Spleen (tissue), 11 donors: ENCODE measurements at regions not wholly inside any gene's neighbourhood (a gene's known extent, or its start where the extent isn't known, plus 50 kb on each side); places are given as distances from the start of the nearest gene placed in this dataset.

Source experiments
- DNase-seq: peaks from one replicate; pipeline ENCODE4 v3.0.0-alpha.2; 2020
- H3K27ac ChIP-seq, 8 donors: fragments of 200-600 bp; sonication (generic) in 7 of 8; 1 replicate in 4 of 8; 2 replicates in 4 of 8; pipeline versions ENCODE4 v1.5.0 to v1.8.0; 2016 to 2021; ENCODE audit warnings: inconsistent platforms in 4 of 8, mild to moderate bottlenecking in 4 of 8, moderate library complexity in 1 of 8
- H3K27me3 ChIP-seq, 7 donors: fragments of 200-600 bp; sonication (generic) in 6 of 7; replicated peaks in 1 of 7; 1 replicate in 4 of 7; 2 replicates in 3 of 7; pipeline versions ENCODE4 v1.5.0 to v1.8.0; 2016 to 2021; ENCODE audit warnings: inconsistent platforms in 3 of 7, mild to moderate bottlenecking in 1 of 7
- H3K36me3 ChIP-seq, 6 donors: fragments of 200-600 bp; sonication (generic) in 5 of 6; 1 replicate in 4 of 6; 2 replicates in 2 of 6; pipeline versions ENCODE4 v1.5.0 to v1.8.0; 2016 to 2021; ENCODE audit warnings: inconsistent platforms in 2 of 6
- H3K4me1 ChIP-seq, 6 donors: fragments of 200-600 bp; sonication (generic) in 5 of 6; 1 replicate in 3 of 6; 2 replicates in 3 of 6; pipeline versions ENCODE4 v1.5.0 to v1.8.0; 2016 to 2021; ENCODE audit warnings: inconsistent platforms in 3 of 6
- H3K4me3 ChIP-seq, 8 donors: fragments of 200-600 bp; sonication (generic) in 7 of 8; 1 replicate in 4 of 8; 2 replicates in 4 of 8; pipeline versions ENCODE4 v1.5.0 to v1.8.0; 2016 to 2021; ENCODE audit warnings: inconsistent platforms in 4 of 8, mild to moderate bottlenecking in 4 of 8, moderate library complexity in 2 of 8
- H3K9me3 ChIP-seq, 8 donors: fragments of 200-600 bp; sonication (generic) in 7 of 8; 1 replicate in 4 of 8; 2 replicates in 4 of 8; pipeline versions ENCODE4 v1.5.0 to v1.8.0; 2016 to 2021; ENCODE audit warnings: inconsistent platforms in 4 of 8
- POLR2A ChIP-seq, 3 donors: fragments of 450-650 bp; IDR thresholded peaks; one replicate each; pipeline ENCODE4 v1.5.1; 2017; ENCODE audit warnings: antibody characterized with exemption in 3 of 3, mild to moderate bottlenecking in 1 of 3
- POLR2AphosphoS5 ChIP-seq, 3 donors: sonication (generic); formaldehyde crosslinking; IDR thresholded peaks; one replicate each; pipeline ENCODE4 v1.5.1; 2017; ENCODE audit warnings: antibody characterized with exemption in 3 of 3
- WGBS, 5 donors: extraction: QIAGEN DNeasy Blood & Tissue Kit in 3 of 5; methylation state at CpG; one replicate each; pipeline versions ENCODE4 v1.1.5 to v1.1.7; 2013 to 2018; 5-methylcytosine and 5-hydroxymethylcytosine counted together
- intact Hi-C: fragments of 100-400 bp; cut with DNase I; formaldehyde crosslinking; loops from one replicate; pipeline ENCODE4 v1.15.0; 2023; ENCODE audit warnings: low total_unique reads
- TF ChIP-seq, protein P1 (sequence below), 11 experiments: fragments of 200-600 bp in 7 of 11; fragments of 450-650 bp in 4 of 11; sonication (generic) in 4 of 11; IDR thresholded peaks in 8 of 11; conservative IDR thresholded peaks in 3 of 11; 1 replicate in 7 of 11; 2 replicates in 4 of 11; pipeline versions ENCODE4 v1.4.0 to v1.8.0; 2016 to 2021; ENCODE audit warnings: antibody characterized with exemption in 11 of 11, inconsistent platforms in 4 of 11, mild to moderate bottlenecking in 1 of 11
- donor health status: healthy with polysubstance abuse.
- donor health status: DM: no; HTN: no; CAD: no; lungs with moderate emphysema.
- donor health status: DM: no; HTN: no; CAD: no.
- donor health status: Bipolar disorder and iron deficiency.
- donor health status: healthy.
- donor health status: DM: no; HTN: no; CAD: no.
- donor health status: DM: yes; HTN: yes; CAD: no.

DNA sequence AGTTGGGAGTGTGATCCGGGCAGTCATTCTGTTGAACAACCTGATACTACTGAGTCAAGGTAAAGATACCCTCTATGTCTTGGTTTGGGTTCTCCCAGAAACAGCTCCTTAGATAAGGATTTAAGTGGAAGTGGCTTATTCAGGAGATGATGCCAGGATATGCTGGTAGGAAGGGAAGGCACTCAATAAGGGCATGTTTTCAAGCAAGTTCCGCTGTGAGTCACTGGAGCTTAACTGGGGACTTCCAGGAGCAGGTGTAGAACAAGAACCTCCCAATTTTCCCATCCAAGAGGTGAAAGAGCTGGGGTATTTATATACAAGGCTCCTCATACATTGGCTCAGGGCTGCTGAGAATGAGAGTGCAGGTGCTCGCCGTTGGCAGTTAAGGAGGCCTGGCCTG, 218.6 kb downstream of the AKAP7 start:
- WGBS, 5 donors, result 90 to 98% (median 96%) methylated on average over 4 of the region's 4 CpGs
- no peak overlapping the region for H3K4me3 ChIP-seq
- no peaks in the 10 kb centered on the region for H3K4me1 ChIP-seq
- no peak overlapping the region for H3K27ac ChIP-seq
- no peaks in the 10 kb centered on the region for H3K27me3 ChIP-seq
- H3K9me3 ChIP-seq, result no peaks in the 10 kb centered on the region
- H3K36me3 ChIP-seq, result no peaks in the 10 kb centered on the region
- no peak for DNase-seq
- TF ChIP-seq, protein P1, sequence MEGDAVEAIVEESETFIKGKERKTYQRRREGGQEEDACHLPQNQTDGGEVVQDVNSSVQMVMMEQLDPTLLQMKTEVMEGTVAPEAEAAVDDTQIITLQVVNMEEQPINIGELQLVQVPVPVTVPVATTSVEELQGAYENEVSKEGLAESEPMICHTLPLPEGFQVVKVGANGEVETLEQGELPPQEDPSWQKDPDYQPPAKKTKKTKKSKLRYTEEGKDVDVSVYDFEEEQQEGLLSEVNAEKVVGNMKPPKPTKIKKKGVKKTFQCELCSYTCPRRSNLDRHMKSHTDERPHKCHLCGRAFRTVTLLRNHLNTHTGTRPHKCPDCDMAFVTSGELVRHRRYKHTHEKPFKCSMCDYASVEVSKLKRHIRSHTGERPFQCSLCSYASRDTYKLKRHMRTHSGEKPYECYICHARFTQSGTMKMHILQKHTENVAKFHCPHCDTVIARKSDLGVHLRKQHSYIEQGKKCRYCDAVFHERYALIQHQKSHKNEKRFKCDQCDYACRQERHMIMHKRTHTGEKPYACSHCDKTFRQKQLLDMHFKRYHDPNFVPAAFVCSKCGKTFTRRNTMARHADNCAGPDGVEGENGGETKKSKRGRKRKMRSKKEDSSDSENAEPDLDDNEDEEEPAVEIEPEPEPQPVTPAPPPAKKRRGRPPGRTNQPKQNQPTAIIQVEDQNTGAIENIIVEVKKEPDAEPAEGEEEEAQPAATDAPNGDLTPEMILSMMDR (IDR thresholded peaks at IDR 0.05 in 8 of 11, conservative IDR thresholded peaks at IDR 0.05 in 3 of 11), result no peak
- TF ChIP-seq POLR2AphosphoS5 (IDR thresholded peaks at IDR 0.05), result no peak
- no peak for TF ChIP-seq POLR2A (IDR thresholded peaks at IDR 0.05)
- intact Hi-C loops, result no loop called here

DNA sequence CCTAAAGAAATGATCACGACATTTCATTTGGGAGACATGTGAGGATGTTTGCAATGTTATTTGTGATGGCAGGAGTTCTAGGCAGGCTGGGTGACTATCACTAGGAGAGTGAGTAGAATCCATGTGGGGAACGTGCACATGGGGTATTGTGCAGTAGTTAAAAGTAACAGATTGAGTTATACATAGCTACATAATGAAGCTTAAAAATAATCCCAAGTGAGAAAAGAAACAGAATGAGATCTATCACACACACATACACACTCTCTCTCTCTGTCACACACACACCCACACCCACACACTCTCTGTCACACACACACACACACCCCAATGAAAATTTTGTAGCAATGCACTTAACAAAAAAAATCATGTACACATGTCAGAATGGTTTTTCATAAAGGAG, 218.7 kb upstream of the ARG1 start:
- Histone ChIP-seq H3K36me3 (no peaks in the 10 kb centered on the region), H3K4me1 (no peaks in the 10 kb centered on the region), H3K27ac (no peak overlapping the region), H3K9me3 (no peaks in the 10 kb centered on the region), H3K4me3 (no peak overlapping the region), H3K27me3 (no peaks in the 10 kb centered on the region)
- 90 to 97% (median 92%) methylated on average over 2 of the region's 2 CpGs for WGBS, 5 donors
- no peak for TF ChIP-seq POLR2A (IDR thresholded peaks at IDR 0.05)
- intact Hi-C loops, result no loop called here
- DNase-seq, result no peak

GRCh38 chr6:131356161-131356560, 216.9 kb upstream of the ARG1 start:
- TF ChIP-seq, protein P1 (IDR thresholded peaks at IDR 0.05 in 8 of 11, conservative IDR thresholded peaks at IDR 0.05 in 3 of 11), result no peak
- no peak for TF ChIP-seq POLR2A (IDR thresholded peaks at IDR 0.05)
- TF ChIP-seq POLR2AphosphoS5 (IDR thresholded peaks at IDR 0.05), result no peak
- H3K27ac ChIP-seq, result no peak overlapping the region
- no peak for DNase-seq
- H3K27me3 ChIP-seq, result no peaks in the 10 kb centered on the region
- 78 to 91% (median 82%) methylated on average over 2 of the region's 2 CpGs for WGBS, 5 donors
- H3K4me3 ChIP-seq, result no peak overlapping the region
- H3K9me3 ChIP-seq, result no peaks in the 10 kb centered on the region
- intact Hi-C loops, result no loop called here
- H3K36me3 ChIP-seq, result no peaks in the 10 kb centered on the region
- H3K4me1 ChIP-seq, result no peaks in the 10 kb centered on the region

- Histone ChIP-seq H3K9me3 (no peaks in the 10 kb centered on the region), H3K27me3 (no peaks in the 10 kb centered on the region), H3K4me3 (no peak overlapping the region), H3K36me3 (no peaks in the 10 kb centered on the region), H3K4me1 (no peaks in the 10 kb centered on the region), H3K27ac (no peak overlapping the region)
- intact Hi-C loops, result no loop called here
- no peak for DNase-seq
- TF ChIP-seq POLR2AphosphoS5 (IDR thresholded peaks at IDR 0.05) (no peak), POLR2A (IDR thresholded peaks at IDR 0.05) (no peak)
- TF ChIP-seq, protein P1 (IDR thresholded peaks at IDR 0.05 in 8 of 11, conservative IDR thresholded peaks at IDR 0.05 in 3 of 11), result no peak
- WGBS, 5 donors, result 75 to 93% (median 84%) methylated on average over 2 of the region's 2 CpGs
These were observed 215.5 kb upstream of the ARG1 start for GRCh38 chr6:131357501-131357900.

GRCh38 chr6:131362070-131362469, 211.0 kb upstream of the ARG1 start:
- Histone ChIP-seq H3K4me3 (no peak overlapping the region), H3K9me3 (no peaks in the 10 kb centered on the region), H3K36me3 (no peaks in the 10 kb centered on the region), H3K4me1 (peaks cover 5 to 21% (median 14%) of the 10 kb centered on the region in 6 donors), H3K27me3 (no peaks in the 10 kb centered on the region), H3K27ac (no peak overlapping the region)
- WGBS, 5 donors, result 83 to 97% (median 87%) methylated on average over 4 of the region's 4 CpGs
- DNase-seq, result no peak
- intact Hi-C loops, result no loop called here
- TF ChIP-seq, protein P1 (IDR thresholded peaks at IDR 0.05 in 8 of 11, conservative IDR thresholded peaks at IDR 0.05 in 3 of 11), result no peak
- TF ChIP-seq POLR2AphosphoS5 (IDR thresholded peaks at IDR 0.05), result no peak
- no peak for TF ChIP-seq POLR2A (IDR thresholded peaks at IDR 0.05)
